A549 (cell line): ENCODE measurements at regions not wholly inside any gene's neighbourhood (a gene's known extent, or its start where the extent isn't known, plus 50 kb on each side); places are given as distances from the start of the nearest gene placed in this dataset.

Source experiments
- ATAC-seq, 2 experiments: fragments of 200-7000 bp in 1 of 2; fragments of >200 bp in 1 of 2; cut with Nextera tagmentation in 1 of 2; cut with Tn5 transposase in 1 of 2; 3 replicates each; pipeline versions ENCODE4 v1.8.0 to v1.9.1; 2018 to 2020; ENCODE audit warnings: mild to moderate bottlenecking in 1 of 2, moderate library complexity in 1 of 2
- CTCF ChIA-PET: fragments of 300-600 bp; sonication (Branson Sonifier 250); formaldehyde crosslinking; extraction: SDS; loops from one replicate; lab custom pipeline; 2021; ENCODE audit warnings: antibody characterized with exemption, inconsistent platforms; lab: Yijun Ruan, JAX
- POLR2A ChIA-PET: fragments of 350-600 bp; formaldehyde crosslinking; extraction: SDS; loops from one replicate; lab custom pipeline; 2021; ENCODE audit warnings: antibody characterized with exemption, inconsistent platforms; lab: Yijun Ruan, JAX
- DNase-seq, 2 experiments: peaks; one replicate each; pipeline versions ENCODE4 v3.0.0 to v3.0.0-alpha.2; 2011 to 2016; ENCODE audit warnings: low read depth in 1 of 2, low spot score in 1 of 2
- FAIRE-seq: peaks from 2 replicates; lab custom pipeline; 2011; peaks lifted over from hg19 to GRCh38; lab: Jason Lieb, UNC
- H3K27ac ChIP-seq, 2 experiments: fragments of >200 bp; sonication (Bioruptor Twin); formaldehyde crosslinking; 3 replicates each; pipeline ENCODE4 v1.5.1; 2016 to 2017
- H3K4me1 ChIP-seq: fragments of >200 bp; sonication (Bioruptor Twin); formaldehyde crosslinking; 3 replicates; pipeline ENCODE4 v1.6.1; 2016
- H3K4me2 ChIP-seq: fragments of >200 bp; sonication (Bioruptor Twin); formaldehyde crosslinking; 3 replicates; pipeline ENCODE4 v1.6.1; 2016
- H3K4me3 ChIP-seq: fragments of >200 bp; sonication (Bioruptor Twin); formaldehyde crosslinking; 3 replicates; pipeline ENCODE4 v1.5.1; 2016
- H3K9me3 ChIP-seq: fragments of >200 bp; sonication (Bioruptor Twin); formaldehyde crosslinking; 3 replicates; pipeline ENCODE4 v1.6.1; 2016
- BHLHE40 ChIP-seq: IDR thresholded peaks from 2 replicates; pipeline ENCODE4 v1.6.1; 2012; ENCODE audit warnings: low read depth, low read length, inconsistent platforms
- CBX8 ChIP-seq: fragments of 200-600 bp; sonication (generic); IDR thresholded peaks from 2 replicates; pipeline ENCODE4 v1.6.1; 2016
- CEBPB ChIP-seq, 2 experiments: fragments of >200 bp in 1 of 2; sonication (Bioruptor Twin) in 1 of 2; formaldehyde crosslinking in 1 of 2; IDR thresholded peaks; 2 replicates each; pipeline ENCODE4 v1.6.1; 2012 to 2016
- EHF ChIP-seq: fragments of 250-450 bp; sonication (Bioruptor Pico); IDR thresholded peaks from 2 replicates; pipeline ENCODE4 v1.5.0; 2020; ENCODE audit warnings: mild to moderate bottlenecking
- ELK1 ChIP-seq: fragments of 150-350 bp; IDR thresholded peaks from 2 replicates; pipeline ENCODE4 v1.6.1; 2014; ENCODE audit warnings: low read depth, mild to moderate bottlenecking, low read length
- ESRRA ChIP-seq: fragments of 150-350 bp; IDR thresholded peaks from 2 replicates; pipeline ENCODE4 v1.6.1; 2014; ENCODE audit warnings: mild to moderate bottlenecking, low read length, borderline replicate concordance
- HOXB5 ChIP-seq: fragments of 250-450 bp; sonication (Bioruptor Pico); IDR thresholded peaks from 2 replicates; pipeline ENCODE4 v1.5.0; 2020; ENCODE audit warnings: mild to moderate bottlenecking, moderate library complexity
- JUNB ChIP-seq: fragments of >200 bp; sonication (Bioruptor Twin); formaldehyde crosslinking; IDR thresholded peaks from 2 replicates; pipeline ENCODE4 v1.6.1; 2016
- KDM1A ChIP-seq: fragments of 200-600 bp; sonication (generic); IDR thresholded peaks from 2 replicates; pipeline ENCODE4 v1.6.1; 2016; ENCODE audit warnings: low read depth, mild to moderate bottlenecking
- MAFK ChIP-seq: fragments of 450-650 bp; IDR thresholded peaks from 2 replicates; pipeline ENCODE4 v1.6.1; 2014; ENCODE audit not compliant: partially characterized antibody
- MYC ChIP-seq: IDR thresholded peaks from 2 replicates; pipeline ENCODE4 v1.6.1; 2012; ENCODE audit warnings: mild to moderate bottlenecking, inconsistent platforms, low read length, improper control_type of control experiment, borderline replicate concordance
- NR3C1 ChIP-seq: fragments of >200 bp; sonication (Bioruptor Twin); formaldehyde crosslinking; IDR thresholded peaks from 3 replicates; pipeline ENCODE4 v1.6.1; 2017
- RNF2 ChIP-seq: fragments of 200-600 bp; sonication (generic); IDR thresholded peaks from 2 replicates; pipeline ENCODE4 v1.6.1; 2016; ENCODE audit warnings: low read depth, mild to moderate bottlenecking, antibody characterized with exemption, moderate library complexity, borderline replicate concordance
- SREBF2 ChIP-seq: fragments of 450-650 bp; IDR thresholded peaks from 2 replicates; pipeline ENCODE4 v1.6.1; 2014; ENCODE audit warnings: mild to moderate bottlenecking, moderate library complexity
- ZC3H11A ChIP-seq: fragments of 450-650 bp; IDR thresholded peaks from 2 replicates; pipeline ENCODE4 v1.6.1; 2014; ENCODE audit warnings: antibody characterized with exemption, mild to moderate bottlenecking
- WGBS: methylation state at CpG from one replicate; pipeline ENCODE4 v1.1.6; 2017; ENCODE audit errors: missing lambda C conversion rate; 5-methylcytosine and 5-hydroxymethylcytosine counted together
- TF ChIP-seq, protein P1 (sequence below): IDR thresholded peaks from 2 replicates; pipeline ENCODE4 v1.6.1; 2012
- TF ChIP-seq, protein P2 (sequence below): IDR thresholded peaks from 2 replicates; pipeline ENCODE4 v1.6.1; 2012
- TF ChIP-seq, protein P3 (sequence below): fragments of >200 bp; sonication (Bioruptor Twin); formaldehyde crosslinking; IDR thresholded peaks from 3 replicates; pipeline ENCODE4 v1.5.1; 2016
- TF ChIP-seq, protein P4 (sequence below): fragments of 450-650 bp; IDR thresholded peaks from 2 replicates; pipeline ENCODE4 v1.6.1; 2014; ENCODE audit warnings: antibody characterized with exemption

DNA sequence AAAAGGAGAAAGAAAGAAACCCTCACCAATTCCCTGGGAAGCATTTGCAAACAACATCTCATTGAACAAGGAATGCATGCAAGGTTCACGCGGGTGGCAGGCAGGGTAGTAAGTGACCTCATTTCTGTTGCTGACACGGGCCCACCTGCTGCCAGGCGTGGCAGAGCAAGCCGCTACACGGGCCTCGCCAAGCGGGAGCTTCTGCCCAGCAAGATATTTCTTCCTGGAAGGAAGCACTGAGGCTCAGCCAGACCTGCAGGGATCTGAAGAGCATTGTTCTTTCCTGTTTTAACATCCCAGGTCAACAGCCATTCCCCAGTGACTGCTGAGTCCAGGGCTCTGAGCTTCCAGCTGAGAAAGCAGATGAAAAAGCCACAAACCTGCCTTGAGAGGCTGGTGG, 91.9 kb upstream of the IGSF21 start:
- ChIA-PET POLR2A (no interaction called here), CTCF (no interaction called here)
- Histone ChIP-seq H3K4me1 (no peaks in the 10 kb centered on the region), H3K4me3 (no peak overlapping the region), H3K9me3 (no peaks in the 10 kb centered on the region), H3K4me2 (no peak overlapping the region), H3K27ac (no peak overlapping the region)
- FAIRE-seq (no peak), DNase-seq (no peak), ATAC-seq (no peak)
- TF ChIP-seq CBX8 (no peak), JUNB (no peak), EHF (CRISPR knock-in tag) (no peak), NR3C1 (no peak), ZC3H11A (no peak), SREBF2 (no peak), HOXB5 (CRISPR knock-in tag) (no peak), ESRRA (no peak), RNF2 (no peak)
- TF ChIP-seq, protein P1, sequence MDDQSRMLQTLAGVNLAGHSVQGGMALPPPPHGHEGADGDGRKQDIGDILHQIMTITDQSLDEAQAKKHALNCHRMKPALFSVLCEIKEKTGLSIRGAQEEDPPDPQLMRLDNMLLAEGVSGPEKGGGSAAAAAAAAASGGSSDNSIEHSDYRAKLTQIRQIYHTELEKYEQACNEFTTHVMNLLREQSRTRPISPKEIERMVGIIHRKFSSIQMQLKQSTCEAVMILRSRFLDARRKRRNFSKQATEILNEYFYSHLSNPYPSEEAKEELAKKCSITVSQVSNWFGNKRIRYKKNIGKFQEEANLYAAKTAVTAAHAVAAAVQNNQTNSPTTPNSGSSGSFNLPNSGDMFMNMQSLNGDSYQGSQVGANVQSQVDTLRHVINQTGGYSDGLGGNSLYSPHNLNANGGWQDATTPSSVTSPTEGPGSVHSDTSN = no peak
- TF ChIP-seq, protein P2, sequence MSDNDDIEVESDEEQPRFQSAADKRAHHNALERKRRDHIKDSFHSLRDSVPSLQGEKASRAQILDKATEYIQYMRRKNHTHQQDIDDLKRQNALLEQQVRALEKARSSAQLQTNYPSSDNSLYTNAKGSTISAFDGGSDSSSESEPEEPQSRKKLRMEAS = no peak
- WGBS = 36% methylated on average over 5 of the region's 8 CpGs

GRCh38 chr1:18018366-18018765, 89.2 kb upstream of the IGSF21 start:
- H3K4me1 ChIP-seq = no peaks in the 10 kb centered on the region
- no peak for ATAC-seq
- TF ChIP-seq MYC (no peak), CEBPB (IDR thresholded peaks at IDR 0.05) (no peak), ESRRA (no peak), ELK1 (no peak)
- TF ChIP-seq, protein P3, sequence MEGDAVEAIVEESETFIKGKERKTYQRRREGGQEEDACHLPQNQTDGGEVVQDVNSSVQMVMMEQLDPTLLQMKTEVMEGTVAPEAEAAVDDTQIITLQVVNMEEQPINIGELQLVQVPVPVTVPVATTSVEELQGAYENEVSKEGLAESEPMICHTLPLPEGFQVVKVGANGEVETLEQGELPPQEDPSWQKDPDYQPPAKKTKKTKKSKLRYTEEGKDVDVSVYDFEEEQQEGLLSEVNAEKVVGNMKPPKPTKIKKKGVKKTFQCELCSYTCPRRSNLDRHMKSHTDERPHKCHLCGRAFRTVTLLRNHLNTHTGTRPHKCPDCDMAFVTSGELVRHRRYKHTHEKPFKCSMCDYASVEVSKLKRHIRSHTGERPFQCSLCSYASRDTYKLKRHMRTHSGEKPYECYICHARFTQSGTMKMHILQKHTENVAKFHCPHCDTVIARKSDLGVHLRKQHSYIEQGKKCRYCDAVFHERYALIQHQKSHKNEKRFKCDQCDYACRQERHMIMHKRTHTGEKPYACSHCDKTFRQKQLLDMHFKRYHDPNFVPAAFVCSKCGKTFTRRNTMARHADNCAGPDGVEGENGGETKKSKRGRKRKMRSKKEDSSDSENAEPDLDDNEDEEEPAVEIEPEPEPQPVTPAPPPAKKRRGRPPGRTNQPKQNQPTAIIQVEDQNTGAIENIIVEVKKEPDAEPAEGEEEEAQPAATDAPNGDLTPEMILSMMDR = no peak
- CTCF ChIA-PET = no interaction called here
- no peak overlapping the region for H3K27ac ChIP-seq
- H3K9me3 ChIP-seq = no peaks in the 10 kb centered on the region
- 3% methylated on average over 3 of the region's 5 CpGs for WGBS
- H3K4me3 ChIP-seq = no peak overlapping the region
- POLR2A ChIA-PET = no interaction called here
- no peak for DNase-seq
- no peak overlapping the region for H3K4me2 ChIP-seq
- FAIRE-seq = no peak

GRCh38 chr1:18020021-18020817, 87.4 kb upstream of the IGSF21 start:
- ChIA-PET CTCF (no interaction called here), POLR2A (no interaction called here)
- FAIRE-seq (no peak), ATAC-seq (no peak), DNase-seq (no peak)
- no peaks in the 10 kb centered on the region for H3K4me1 ChIP-seq
- WGBS = 5% methylated on average over 6 of the region's 7 CpGs
- TF ChIP-seq, protein P4, sequence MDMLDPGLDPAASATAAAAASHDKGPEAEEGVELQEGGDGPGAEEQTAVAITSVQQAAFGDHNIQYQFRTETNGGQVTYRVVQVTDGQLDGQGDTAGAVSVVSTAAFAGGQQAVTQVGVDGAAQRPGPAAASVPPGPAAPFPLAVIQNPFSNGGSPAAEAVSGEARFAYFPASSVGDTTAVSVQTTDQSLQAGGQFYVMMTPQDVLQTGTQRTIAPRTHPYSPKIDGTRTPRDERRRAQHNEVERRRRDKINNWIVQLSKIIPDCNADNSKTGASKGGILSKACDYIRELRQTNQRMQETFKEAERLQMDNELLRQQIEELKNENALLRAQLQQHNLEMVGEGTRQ = no peak
- no peak for TF ChIP-seq MAFK
- TF ChIP-seq KDM1A = no peak
- no peak for TF ChIP-seq BHLHE40
- H3K4me3 ChIP-seq = no peak overlapping the region
- no peak overlapping the region for H3K4me2 ChIP-seq
- H3K9me3 ChIP-seq = no peaks in the 10 kb centered on the region
- no peak overlapping the region for H3K27ac ChIP-seq
